ENCODE measurements at regions not wholly inside any gene's neighbourhood (a gene's known extent, or its start where the extent isn't known, plus 50 kb on each side); places are given as distances from the start of the nearest gene placed in this dataset.

- SMC1A ChIA-PET (ENCODE audit: uncharacterized antibody, unreplicated experiment), result interaction anchor here (0.7 to 3.3 kb wide), 13 partner anchors 10 to 101 kb away, joined by 3 to 16 read pairs (median 4); no protein-coding TSS in a partner anchor
- POLR2A ChIA-PET, result interaction anchor here (0.9 to 1.4 kb wide), 4 partner anchors 11 to 30 kb away, joined by 3 to 5 read pairs (median 5); no protein-coding TSS in a partner anchor
- FAIRE-seq (no peak), DNase-seq (ENCODE audit: low read depth, low spot score) (no peak), ATAC-seq (no peak)
- H3K4me3 ChIP-seq, result no peak overlapping the region
- CTCF ChIA-PET, result interaction anchor here (0.8 to 1.6 kb wide), 9 partner anchors 9 to 183 kb away, joined by 3 to 6 read pairs (median 3); no protein-coding TSS in a partner anchor
- H3K9me3 ChIP-seq (replicated peaks; ENCODE audit: control insufficient read depth, insufficient read depth, low read length), result no peaks in the 10 kb centered on the region; the same call in 2 of the 3 replicates
- H4K20me1 ChIP-seq (ENCODE audit: control insufficient read depth, insufficient read depth), result no peaks in the 10 kb centered on the region
- no peaks in the 10 kb centered on the region for H3K36me3 ChIP-seq (ENCODE audit: control insufficient read depth in 2 of 2, insufficient read depth in 2 of 2, low read length in 1 of 2)
- RAD21 ChIA-PET (ENCODE audit: unreplicated experiment), result interaction anchor here (0.6 kb wide), 1 partner anchor 20 kb away, joined by 3 read pairs; no protein-coding TSS in a partner anchor
- H3K27me3 ChIP-seq (replicated peaks in 1 of 2; ENCODE audit: control insufficient read depth in 2 of 2, insufficient read depth in 2 of 2, low read length in 1 of 2), result no peaks in the 10 kb centered on the region
- no peak overlapping the region for H3K27ac ChIP-seq (ENCODE audit: control insufficient read depth, insufficient read depth)
- no peak overlapping the region for H3K9ac ChIP-seq (ENCODE audit: control insufficient read depth, insufficient read depth, low read length)
- in situ Hi-C loops (cut with MboI) (no loop called here), intact Hi-C loops (cut with micrococcal nuclease; ENCODE audit: unreplicated experiment) (no loop called here)
- no peaks in the 10 kb centered on the region for H3K79me2 ChIP-seq (ENCODE audit: control insufficient read depth, insufficient read depth, low read length)
- no peak overlapping the region for H2AFZ ChIP-seq (ENCODE audit: control insufficient read depth, low read depth, low read length)
- peaks cover 10% of the 10 kb centered on the region for H3K4me1 ChIP-seq (ENCODE audit: control insufficient read depth, insufficient read depth, low read length)
- 76% methylated on average over 2 of the region's 2 CpGs for WGBS (ENCODE audit: insufficient coverage, insufficient replicate concordance, low lambda C conversion rate, missing lambda C conversion rate)
- BruUV-seq (replicated peaks), result no TSS peak
- no peak overlapping the region for H3K4me2 ChIP-seq (ENCODE audit: control insufficient read depth, insufficient read depth)
- TF ChIP-seq TARDBP (IDR thresholded peaks at IDR 0.05; ENCODE audit: borderline replicate concordance) (no peak), BHLHE40 (IDR thresholded peaks at IDR 0.05; ENCODE audit: borderline replicate concordance in 1 of 2, low read depth in 2 of 2, low read length in 1 of 2) (no peak), POLR2A (IDR thresholded peaks at IDR 0.05; ENCODE audit: low read depth, low read length) (no peak), IKZF1 (conservative IDR thresholded peaks at IDR 0.05) (no peak), NFYA (IDR thresholded peaks at IDR 0.05; ENCODE audit: borderline replicate concordance, low read depth, low read length) (no peak), CHD2 (IDR thresholded peaks at IDR 0.05; ENCODE audit: borderline replicate concordance, low read depth, low read length) (no peak), BCL11A (IDR thresholded peaks at IDR 0.05; ENCODE audit: low read depth, low read length) (peak; percentile 14; the same call in 1 of the 2 replicates), CEBPZ (IDR thresholded peaks at IDR 0.05; ENCODE audit: low read depth, low read length) (no peak), ZNF622 (IDR thresholded peaks at IDR 0.05) (no peak), SUPT20H (IDR thresholded peaks at IDR 0.05; ENCODE audit: borderline replicate concordance, control insufficient read depth, low read depth, low read length) (no peak), ZBTB33 (IDR thresholded peaks at IDR 0.05) (peak; percentile 87), PBX3 (IDR thresholded peaks at IDR 0.05; ENCODE audit: insufficient replicate concordance, low read depth, low read length) (no peak), GATAD2B (conservative IDR thresholded peaks at IDR 0.05; ENCODE audit: low read depth) (no peak), ATF3 (IDR thresholded peaks at IDR 0.05; ENCODE audit: borderline replicate concordance, extremely low read depth, low read depth, low read length) (no peak)
These were observed 105.6 kb upstream of the TNFAIP3 start for GRCh38 chr6:137761487-137761886.
